ENCODE measurements at regions not wholly inside any gene's neighbourhood (a gene's known extent, or its start where the extent isn't known, plus 50 kb on each side); places are given as distances from the start of the nearest gene placed in this dataset.

GRCh38 chr11:112565551-112565950 is 304.9 kb upstream of the PLET1 start:
- Mint-ChIP-seq H3K27ac (ENCODE audit: unreplicated experiment) (no peak overlapping the region), H3K27me3 (ENCODE audit: unreplicated experiment) (peaks cover 13% of the 10 kb centered on the region), H3K4me1 (ENCODE audit: unreplicated experiment) (peaks cover 33% of the 10 kb centered on the region), H3K36me3 (ENCODE audit: unreplicated experiment) (no peaks in the 10 kb centered on the region), H3K4me3 (ENCODE audit: unreplicated experiment) (no peak overlapping the region), H3K9me3 (ENCODE audit: unreplicated experiment) (no peaks in the 10 kb centered on the region)
- DNase-seq (ENCODE audit: extremely low spot score, unreplicated experiment): peak; percentile 15
- TF ChIP-seq CTCF (IDR thresholded peaks at IDR 0.05): no peak

- no peak overlapping the region for H3K27ac Mint-ChIP-seq (ENCODE audit: unreplicated experiment)
- no peak overlapping the region for H3K4me3 Mint-ChIP-seq (ENCODE audit: unreplicated experiment)
- H3K27me3 Mint-ChIP-seq (ENCODE audit: unreplicated experiment): peaks cover 13% of the 10 kb centered on the region
- no peaks in the 10 kb centered on the region for H3K36me3 Mint-ChIP-seq (ENCODE audit: unreplicated experiment)
- peaks cover 33% of the 10 kb centered on the region for H3K4me1 Mint-ChIP-seq (ENCODE audit: unreplicated experiment)
- H3K9me3 Mint-ChIP-seq (ENCODE audit: unreplicated experiment): no peaks in the 10 kb centered on the region
- TF ChIP-seq CTCF (IDR thresholded peaks at IDR 0.05): no peak
- DNase-seq (ENCODE audit: extremely low spot score, unreplicated experiment): no peak
Observed at GRCh38 chr11:112566124-112566523, 305.5 kb upstream of the PLET1 start.

- Mint-ChIP-seq H3K36me3 (ENCODE audit: unreplicated experiment) (no peaks in the 10 kb centered on the region), H3K9me3 (ENCODE audit: unreplicated experiment) (no peaks in the 10 kb centered on the region), H3K4me3 (ENCODE audit: unreplicated experiment) (no peak overlapping the region), H3K4me1 (ENCODE audit: unreplicated experiment) (peaks cover 10% of the 10 kb centered on the region), H3K27ac (ENCODE audit: unreplicated experiment) (no peak overlapping the region), H3K27me3 (ENCODE audit: unreplicated experiment) (peaks cover 26% of the 10 kb centered on the region)
- DNase-seq (ENCODE audit: extremely low spot score, unreplicated experiment): no peak
- TF ChIP-seq CTCF (IDR thresholded peaks at IDR 0.05): no peak
Observed at GRCh38 chr11:112570333-112570732, 309.7 kb upstream of the PLET1 start.

GRCh38 chr11:112579282-112579681 is 318.6 kb upstream of the PLET1 start:
- H3K27me3 Mint-ChIP-seq (ENCODE audit: unreplicated experiment): no peaks in the 10 kb centered on the region
- no peaks in the 10 kb centered on the region for H3K36me3 Mint-ChIP-seq (ENCODE audit: unreplicated experiment)
- no peak overlapping the region for H3K27ac Mint-ChIP-seq (ENCODE audit: unreplicated experiment)
- TF ChIP-seq CTCF (IDR thresholded peaks at IDR 0.05): no peak
- H3K4me1 Mint-ChIP-seq (ENCODE audit: unreplicated experiment): peaks cover 5% of the 10 kb centered on the region
- H3K9me3 Mint-ChIP-seq (ENCODE audit: unreplicated experiment): no peaks in the 10 kb centered on the region
- no peak overlapping the region for H3K4me3 Mint-ChIP-seq (ENCODE audit: unreplicated experiment)
- no peak for DNase-seq (ENCODE audit: extremely low spot score, unreplicated experiment)

GRCh38 chr11:112580864-112581263 is 320.2 kb upstream of the PLET1 start:
- H3K9me3 Mint-ChIP-seq (ENCODE audit: unreplicated experiment): no peaks in the 10 kb centered on the region
- peaks cover 9% of the 10 kb centered on the region for H3K27me3 Mint-ChIP-seq (ENCODE audit: unreplicated experiment)
- H3K36me3 Mint-ChIP-seq (ENCODE audit: unreplicated experiment): no peaks in the 10 kb centered on the region
- no peak for DNase-seq (ENCODE audit: extremely low spot score, unreplicated experiment)
- H3K27ac Mint-ChIP-seq (ENCODE audit: unreplicated experiment): no peak overlapping the region
- no peak overlapping the region for H3K4me3 Mint-ChIP-seq (ENCODE audit: unreplicated experiment)
- H3K4me1 Mint-ChIP-seq (ENCODE audit: unreplicated experiment): peaks cover 5% of the 10 kb centered on the region
- no peak for TF ChIP-seq CTCF (IDR thresholded peaks at IDR 0.05)
